HCT116 (cell line): ENCODE measurements at regions not wholly inside any gene's neighbourhood (a gene's known extent, or its start where the extent isn't known, plus 50 kb on each side); places are given as distances from the start of the nearest gene placed in this dataset.

Experiments used
- ATAC-seq: fragments of 200-7000 bp; cut with Tn5 transposase; 2 replicates; pipeline ENCODE4 v1.9.1; 2020; ENCODE audit warnings: mild to moderate bottlenecking, moderate library complexity
- BruUV-seq: library from RNA; stranded (reverse); fragments of 400-500 nt; replicated peaks from 2 replicates; lab custom pipeline; 2021; lab: Mats Ljungman, UMichigan
- CTCF ChIA-PET: fragments of 300-600 bp; sonication (Branson Sonifier 250); formaldehyde crosslinking; loops from one replicate; lab custom pipeline; 2021; ENCODE audit warnings: antibody characterized with exemption; lab: Charles Lee
- POLR2A ChIA-PET: fragments of 300-600, 350-600 bp; sonication (Branson Sonifier 250); formaldehyde crosslinking; loops from one replicate; lab custom pipeline; 2021; ENCODE audit warnings: antibody characterized with exemption; lab: Charles Lee
- RAD21 ChIA-PET, 2 experiments: fragments of 300-600 bp; sonication (Branson Sonifier 250); formaldehyde crosslinking; loops; one replicate each; lab custom pipeline; 2023; ENCODE audit warnings: low total read pairs in 2 of 2; ENCODE audit not compliant: uncharacterized antibody in 2 of 2, unreplicated experiment in 2 of 2, low non-redundant PET in 1 of 2; lab: Charles Lee
- DNase-seq: peaks from one replicate; pipeline ENCODE4 v3.0.0-alpha.2; 2010; ENCODE audit warnings: low read depth, low spot score
- H2AFZ ChIP-seq: fragments of 200-600 bp; shearing (Covaris generic), sonication (generic); 2 replicates; pipeline ENCODE4 v1.6.1; 2017; ENCODE audit warnings: low read depth, mixed run types, mixed read lengths, antibody characterized with exemption, low read length; ENCODE audit not compliant: poor library complexity, severe bottlenecking
- H3K27ac ChIP-seq: 2 replicates; pipeline ENCODE4 v1.5.1; 2012; ENCODE audit warnings: low read depth, low read length
- H3K27me3 ChIP-seq: fragments of 200-600 bp; sonication (generic); 2 replicates; pipeline ENCODE4 v1.6.1; 2016; ENCODE audit warnings: mixed run types, low read length, mixed read lengths; ENCODE audit not compliant: insufficient read depth
- H3K36me3 ChIP-seq, 2 experiments: fragments of 200-500 bp in 1 of 2; fragments of 200-600 bp in 1 of 2; sonication (Bioruptor generic) in 1 of 2; sonication (generic) in 1 of 2; 2 replicates each; pipeline versions ENCODE4 v1.5.1 to v1.6.1; 2014 to 2016; ENCODE audit warnings: low read length in 2 of 2, inconsistent platforms in 1 of 2, mixed read lengths in 1 of 2, mixed run types in 1 of 2; ENCODE audit not compliant: insufficient read depth in 2 of 2, control insufficient read depth in 1 of 2
- H3K4me1 ChIP-seq, 2 experiments: fragments of 200-600 bp in 1 of 2; sonication (generic) in 1 of 2; 2 replicates each; pipeline versions ENCODE4 v1.5.1 to v1.6.1; 2012 to 2017; ENCODE audit warnings: low read length in 2 of 2, inconsistent platforms in 1 of 2, mild to moderate bottlenecking in 1 of 2, mixed read lengths in 1 of 2, mixed run types in 1 of 2, moderate library complexity in 1 of 2; ENCODE audit not compliant: insufficient read depth in 2 of 2, control insufficient read depth in 1 of 2
- H3K4me2 ChIP-seq: fragments of 200-600 bp; sonication (generic); 2 replicates; pipeline ENCODE4 v1.6.1; 2017; ENCODE audit warnings: mixed run types, low read length, mixed read lengths
- H3K4me3 ChIP-seq, 2 experiments: fragments of 200-600 bp in 1 of 2; sonication (generic) in 1 of 2; replicated peaks in 1 of 2; 2 replicates each; pipeline ENCODE4 v1.5.1; 2011 to 2016; ENCODE audit warnings: low read length in 2 of 2, control low read depth in 1 of 2, low read depth in 1 of 2, mild to moderate bottlenecking in 1 of 2, mixed read lengths in 1 of 2, mixed run types in 1 of 2
- H3K79me2 ChIP-seq: fragments of 200-600 bp; sonication (generic); 2 replicates; pipeline ENCODE4 v1.6.1; 2017; ENCODE audit warnings: mild to moderate bottlenecking, mixed run types, low read length, moderate library complexity, mixed read lengths; ENCODE audit not compliant: insufficient read depth
- H3K9ac ChIP-seq: fragments of 200-600 bp; sonication (generic); 2 replicates; pipeline ENCODE4 v1.6.1; 2016; ENCODE audit warnings: low read length, mixed read lengths
- H3K9me2 ChIP-seq: fragments of 200-600 bp; sonication (generic), shearing (Covaris generic); 2 replicates; pipeline ENCODE4 v1.6.1; 2017; ENCODE audit warnings: mixed run types, mild to moderate bottlenecking, moderate library complexity; ENCODE audit not compliant: insufficient read depth
- H3K9me3 ChIP-seq, 2 experiments: fragments of 200-500 bp in 1 of 2; fragments of 200-600 bp in 1 of 2; sonication (Bioruptor generic) in 1 of 2; sonication (generic) in 1 of 2; 2 replicates each; pipeline ENCODE4 v1.6.1; 2014 to 2017; ENCODE audit warnings: low read length in 2 of 2, mixed read lengths in 2 of 2, inconsistent platforms in 1 of 2, low read depth in 1 of 2, mild to moderate bottlenecking in 1 of 2, mixed run types in 1 of 2, moderate library complexity in 1 of 2; ENCODE audit not compliant: control insufficient read depth in 1 of 2, insufficient read depth in 1 of 2
- H4K20me1 ChIP-seq: fragments of 200-600 bp; sonication (generic), shearing (Covaris generic); 2 replicates; pipeline ENCODE4 v1.6.1; 2017; ENCODE audit warnings: mixed run types, mild to moderate bottlenecking, moderate library complexity; ENCODE audit not compliant: insufficient read depth
- CBX3 ChIP-seq: IDR thresholded peaks from 2 replicates; pipeline ENCODE4 v1.6.1; 2012; ENCODE audit warnings: low read depth
- CEBPB ChIP-seq: IDR thresholded peaks from 2 replicates; pipeline ENCODE4 v1.6.1; 2012; ENCODE audit warnings: low read depth
- EGR1 ChIP-seq: IDR thresholded peaks from 2 replicates; pipeline ENCODE4 v1.6.1; 2012; ENCODE audit warnings: low read depth
- ELF1 ChIP-seq: IDR thresholded peaks from 2 replicates; pipeline ENCODE4 v1.6.1; 2012; ENCODE audit warnings: low read depth, borderline replicate concordance
- EZH2phosphoT487 ChIP-seq: fragments of 200-600 bp; IDR thresholded peaks from 2 replicates; pipeline ENCODE4 v1.6.1; 2018; ENCODE audit warnings: antibody characterized with exemption, borderline replicate concordance
- FOSL1 ChIP-seq: IDR thresholded peaks from 2 replicates; pipeline ENCODE4 v1.6.1; 2012; ENCODE audit warnings: low read depth
- JUND ChIP-seq: IDR thresholded peaks from 2 replicates; pipeline ENCODE4 v1.6.1; 2012
- POLR2A ChIP-seq: IDR thresholded peaks from 2 replicates; pipeline ENCODE4 v1.7.0; 2011; ENCODE audit warnings: borderline replicate concordance; ENCODE audit not compliant: insufficient read depth, insufficient read length; ENCODE audit errors: extremely low read depth
- RAD21 ChIP-seq: IDR thresholded peaks from 2 replicates; pipeline ENCODE4 v1.6.1; 2012; ENCODE audit warnings: low read depth, mild to moderate bottlenecking
- SIN3A ChIP-seq: IDR thresholded peaks from 2 replicates; pipeline ENCODE4 v1.6.1; 2012; ENCODE audit warnings: low read depth
- SP1 ChIP-seq: IDR thresholded peaks from 2 replicates; pipeline ENCODE4 v1.6.1; 2012; ENCODE audit warnings: low read depth
- SRF ChIP-seq: IDR thresholded peaks from 2 replicates; pipeline ENCODE4 v1.6.1; 2012; ENCODE audit warnings: low read depth
- TCF7L2 ChIP-seq: IDR thresholded peaks from 2 replicates; pipeline ENCODE4 v1.7.0; 2011; ENCODE audit warnings: borderline replicate concordance, inconsistent platforms; ENCODE audit not compliant: insufficient read depth, insufficient read length; ENCODE audit errors: extremely low read depth
- YY1 ChIP-seq: IDR thresholded peaks from 2 replicates; pipeline ENCODE4 v1.6.1; 2011; ENCODE audit warnings: low read length, low read depth, moderate library complexity, mild to moderate bottlenecking; ENCODE audit not compliant: insufficient replicate concordance; ENCODE audit errors: extremely low read depth
- ZNF274 ChIP-seq: fragments of 200-500 bp; sonication (Bioruptor generic); IDR thresholded peaks from 2 replicates; pipeline ENCODE4 v1.6.1; 2014; ENCODE audit warnings: mild to moderate bottlenecking, low read depth, low read length, inconsistent platforms
- intact Hi-C: fragments of 100-400 bp; cut with micrococcal nuclease; formaldehyde crosslinking; loops from 2 replicates; pipeline ENCODE4 v1.10.0; 2022
- TF ChIP-seq, protein P1 (sequence below), 3 experiments: fragments of 200-600 bp in 1 of 3; sonication (generic) in 1 of 3; IDR thresholded peaks in 2 of 3; conservative IDR thresholded peaks in 1 of 3; 2 replicates each; pipeline ENCODE4 v1.5.1; 2012 to 2017; ENCODE audit warnings: low read depth in 2 of 3, low read length in 2 of 3, antibody characterized with exemption in 1 of 3, borderline replicate concordance in 1 of 3, control low read depth in 1 of 3, mild to moderate bottlenecking in 1 of 3, mixed read lengths in 1 of 3, mixed run types in 1 of 3, moderate library complexity in 1 of 3; ENCODE audit not compliant: insufficient read depth in 1 of 3
- TF ChIP-seq, protein P2 (sequence below): IDR thresholded peaks from 2 replicates; pipeline ENCODE4 v1.6.1; 2011; ENCODE audit warnings: mild to moderate bottlenecking, low read length, moderate library complexity; ENCODE audit not compliant: insufficient replicate concordance; ENCODE audit errors: extremely low read depth
- TF ChIP-seq, protein P3 (sequence below): IDR thresholded peaks from 2 replicates; pipeline ENCODE4 v1.6.1; 2012; ENCODE audit warnings: low read depth
- TF ChIP-seq, protein P4 (sequence below): IDR thresholded peaks from 2 replicates; pipeline ENCODE4 v1.6.1; 2012

DNA sequence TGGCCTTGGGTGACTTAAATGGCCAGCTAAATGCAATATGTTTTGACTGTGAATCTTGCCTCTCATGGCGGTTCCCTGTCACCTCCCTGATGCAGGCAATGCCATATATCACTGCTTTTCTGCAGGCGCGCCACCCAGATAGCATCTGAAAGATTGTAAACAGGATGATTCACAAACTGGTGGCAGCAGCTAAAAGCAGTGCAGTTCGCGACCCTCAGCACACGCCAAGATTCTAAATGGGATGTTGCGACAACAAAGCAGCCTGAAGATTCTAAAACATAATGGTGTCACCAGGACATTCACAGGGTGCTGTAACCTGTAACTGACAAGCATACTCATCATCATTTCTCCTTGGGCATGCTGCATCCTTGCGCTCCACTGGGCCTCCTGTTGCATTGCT, 440.4 kb upstream of the CADM1 start:
- intact Hi-C loops: no loop called here
- TF ChIP-seq RAD21: no peak
- TF ChIP-seq, protein P1, sequence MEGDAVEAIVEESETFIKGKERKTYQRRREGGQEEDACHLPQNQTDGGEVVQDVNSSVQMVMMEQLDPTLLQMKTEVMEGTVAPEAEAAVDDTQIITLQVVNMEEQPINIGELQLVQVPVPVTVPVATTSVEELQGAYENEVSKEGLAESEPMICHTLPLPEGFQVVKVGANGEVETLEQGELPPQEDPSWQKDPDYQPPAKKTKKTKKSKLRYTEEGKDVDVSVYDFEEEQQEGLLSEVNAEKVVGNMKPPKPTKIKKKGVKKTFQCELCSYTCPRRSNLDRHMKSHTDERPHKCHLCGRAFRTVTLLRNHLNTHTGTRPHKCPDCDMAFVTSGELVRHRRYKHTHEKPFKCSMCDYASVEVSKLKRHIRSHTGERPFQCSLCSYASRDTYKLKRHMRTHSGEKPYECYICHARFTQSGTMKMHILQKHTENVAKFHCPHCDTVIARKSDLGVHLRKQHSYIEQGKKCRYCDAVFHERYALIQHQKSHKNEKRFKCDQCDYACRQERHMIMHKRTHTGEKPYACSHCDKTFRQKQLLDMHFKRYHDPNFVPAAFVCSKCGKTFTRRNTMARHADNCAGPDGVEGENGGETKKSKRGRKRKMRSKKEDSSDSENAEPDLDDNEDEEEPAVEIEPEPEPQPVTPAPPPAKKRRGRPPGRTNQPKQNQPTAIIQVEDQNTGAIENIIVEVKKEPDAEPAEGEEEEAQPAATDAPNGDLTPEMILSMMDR (IDR thresholded peaks at IDR 0.05 in 2 of 3, conservative IDR thresholded peaks at IDR 0.05 in 1 of 3; ENCODE audit: borderline replicate concordance in 1 of 3, insufficient read depth in 1 of 3, low read depth in 2 of 3, low read length in 2 of 3): no peak
- TF ChIP-seq SIN3A: no peak
- TF ChIP-seq, protein P2, sequence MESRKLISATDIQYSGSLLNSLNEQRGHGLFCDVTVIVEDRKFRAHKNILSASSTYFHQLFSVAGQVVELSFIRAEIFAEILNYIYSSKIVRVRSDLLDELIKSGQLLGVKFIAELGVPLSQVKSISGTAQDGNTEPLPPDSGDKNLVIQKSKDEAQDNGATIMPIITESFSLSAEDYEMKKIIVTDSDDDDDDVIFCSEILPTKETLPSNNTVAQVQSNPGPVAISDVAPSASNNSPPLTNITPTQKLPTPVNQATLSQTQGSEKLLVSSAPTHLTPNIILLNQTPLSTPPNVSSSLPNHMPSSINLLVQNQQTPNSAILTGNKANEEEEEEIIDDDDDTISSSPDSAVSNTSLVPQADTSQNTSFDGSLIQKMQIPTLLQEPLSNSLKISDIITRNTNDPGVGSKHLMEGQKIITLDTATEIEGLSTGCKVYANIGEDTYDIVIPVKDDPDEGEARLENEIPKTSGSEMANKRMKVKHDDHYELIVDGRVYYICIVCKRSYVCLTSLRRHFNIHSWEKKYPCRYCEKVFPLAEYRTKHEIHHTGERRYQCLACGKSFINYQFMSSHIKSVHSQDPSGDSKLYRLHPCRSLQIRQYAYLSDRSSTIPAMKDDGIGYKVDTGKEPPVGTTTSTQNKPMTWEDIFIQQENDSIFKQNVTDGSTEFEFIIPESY: no peak
- TF ChIP-seq EZH2phosphoT487: no peak
- TF ChIP-seq EGR1: no peak
- no peak for TF ChIP-seq ZNF274
- TF ChIP-seq TCF7L2: no peak
- no peak for TF ChIP-seq ELF1
- no peak for TF ChIP-seq FOSL1
- no peak for TF ChIP-seq POLR2A
- TF ChIP-seq SRF: no peak
- TF ChIP-seq SP1: no peak
- no peak for TF ChIP-seq YY1
- TF ChIP-seq, protein P3, sequence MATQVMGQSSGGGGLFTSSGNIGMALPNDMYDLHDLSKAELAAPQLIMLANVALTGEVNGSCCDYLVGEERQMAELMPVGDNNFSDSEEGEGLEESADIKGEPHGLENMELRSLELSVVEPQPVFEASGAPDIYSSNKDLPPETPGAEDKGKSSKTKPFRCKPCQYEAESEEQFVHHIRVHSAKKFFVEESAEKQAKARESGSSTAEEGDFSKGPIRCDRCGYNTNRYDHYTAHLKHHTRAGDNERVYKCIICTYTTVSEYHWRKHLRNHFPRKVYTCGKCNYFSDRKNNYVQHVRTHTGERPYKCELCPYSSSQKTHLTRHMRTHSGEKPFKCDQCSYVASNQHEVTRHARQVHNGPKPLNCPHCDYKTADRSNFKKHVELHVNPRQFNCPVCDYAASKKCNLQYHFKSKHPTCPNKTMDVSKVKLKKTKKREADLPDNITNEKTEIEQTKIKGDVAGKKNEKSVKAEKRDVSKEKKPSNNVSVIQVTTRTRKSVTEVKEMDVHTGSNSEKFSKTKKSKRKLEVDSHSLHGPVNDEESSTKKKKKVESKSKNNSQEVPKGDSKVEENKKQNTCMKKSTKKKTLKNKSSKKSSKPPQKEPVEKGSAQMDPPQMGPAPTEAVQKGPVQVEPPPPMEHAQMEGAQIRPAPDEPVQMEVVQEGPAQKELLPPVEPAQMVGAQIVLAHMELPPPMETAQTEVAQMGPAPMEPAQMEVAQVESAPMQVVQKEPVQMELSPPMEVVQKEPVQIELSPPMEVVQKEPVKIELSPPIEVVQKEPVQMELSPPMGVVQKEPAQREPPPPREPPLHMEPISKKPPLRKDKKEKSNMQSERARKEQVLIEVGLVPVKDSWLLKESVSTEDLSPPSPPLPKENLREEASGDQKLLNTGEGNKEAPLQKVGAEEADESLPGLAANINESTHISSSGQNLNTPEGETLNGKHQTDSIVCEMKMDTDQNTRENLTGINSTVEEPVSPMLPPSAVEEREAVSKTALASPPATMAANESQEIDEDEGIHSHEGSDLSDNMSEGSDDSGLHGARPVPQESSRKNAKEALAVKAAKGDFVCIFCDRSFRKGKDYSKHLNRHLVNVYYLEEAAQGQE: no peak
- no peak for TF ChIP-seq CEBPB
- TF ChIP-seq JUND: no peak
- TF ChIP-seq, protein P4, sequence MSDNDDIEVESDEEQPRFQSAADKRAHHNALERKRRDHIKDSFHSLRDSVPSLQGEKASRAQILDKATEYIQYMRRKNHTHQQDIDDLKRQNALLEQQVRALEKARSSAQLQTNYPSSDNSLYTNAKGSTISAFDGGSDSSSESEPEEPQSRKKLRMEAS: no peak
- no peak for TF ChIP-seq CBX3
- Histone ChIP-seq H3K4me3 (no peak overlapping the region), H3K4me1 (no peaks in the 10 kb centered on the region), H2AFZ (no peak overlapping the region), H3K9me2 (no peaks in the 10 kb centered on the region), H3K4me2 (no peak overlapping the region), H3K79me2 (no peaks in the 10 kb centered on the region), H4K20me1 (no peaks in the 10 kb centered on the region), H3K36me3 (no peaks in the 10 kb centered on the region), H3K9me3 (peaks cover 0 to 3% of the 10 kb centered on the region in 2 experiments; a peak in 1 of 4 replicates), H3K9ac (no peak overlapping the region), H3K27me3 (no peaks in the 10 kb centered on the region), H3K27ac (no peak overlapping the region)
- ChIA-PET RAD21 (no interaction called here), CTCF (no interaction called here), POLR2A (no interaction called here)
- DNase-seq: no peak
- no TSS peak for BruUV-seq
- ATAC-seq: no peak
